CMK (cell line): ENCODE measurements at regions not wholly inside any gene's neighbourhood (a gene's known extent, or its start where the extent isn't known, plus 50 kb on each side); places are given as distances from the start of the nearest gene placed in this dataset.
"Not testable (repeated sequence)": the region's sequence is repeated elsewhere in the genome, so short reads cannot be mapped to it uniquely, and the experiment has no call there.

Source experiments
- DNase-seq: peaks from one replicate; pipeline ENCODE4 v3.0.0-alpha.2; 2010; ENCODE audit warnings: low read depth

DNA sequence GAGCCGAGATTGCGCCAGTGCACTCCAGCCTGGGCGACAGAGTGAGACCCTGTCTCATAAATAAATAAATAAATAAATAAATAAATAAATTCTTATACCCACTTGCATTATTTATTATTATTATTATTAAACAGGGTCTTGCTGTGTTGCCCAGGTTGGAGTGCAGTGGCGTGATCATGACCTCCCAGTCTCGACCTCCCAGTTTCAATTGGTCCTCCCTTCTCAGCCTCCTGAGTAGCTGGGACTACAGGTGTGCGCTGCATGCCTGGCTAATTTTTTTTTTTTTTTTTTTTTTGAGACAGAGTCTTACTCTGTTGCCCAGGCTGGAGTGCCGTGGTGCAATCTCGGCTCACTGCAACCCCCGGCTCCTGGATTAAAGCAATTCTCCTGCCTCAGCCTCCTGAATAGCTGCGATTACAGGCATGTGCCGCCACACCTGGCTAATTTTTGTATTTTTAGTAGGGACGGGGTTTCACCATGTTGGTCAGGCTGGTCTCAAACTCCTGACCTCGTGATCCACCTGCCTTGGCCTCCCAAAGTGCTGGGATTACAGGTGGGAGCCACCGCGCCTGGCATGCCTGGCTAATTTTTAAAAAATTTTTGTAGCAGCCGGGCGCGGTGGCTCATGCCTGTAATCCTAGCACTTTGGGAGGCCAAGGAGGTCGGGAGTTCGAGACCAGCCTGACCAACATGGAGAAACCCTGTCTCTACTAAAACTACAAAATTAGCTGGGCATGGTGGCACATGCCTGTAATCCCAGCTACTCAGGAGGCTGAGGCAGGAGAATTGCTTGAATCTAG is 150.2 kb downstream of the SEC14L1 start:
- not testable (repeated sequence) for DNase-seq

DNA sequence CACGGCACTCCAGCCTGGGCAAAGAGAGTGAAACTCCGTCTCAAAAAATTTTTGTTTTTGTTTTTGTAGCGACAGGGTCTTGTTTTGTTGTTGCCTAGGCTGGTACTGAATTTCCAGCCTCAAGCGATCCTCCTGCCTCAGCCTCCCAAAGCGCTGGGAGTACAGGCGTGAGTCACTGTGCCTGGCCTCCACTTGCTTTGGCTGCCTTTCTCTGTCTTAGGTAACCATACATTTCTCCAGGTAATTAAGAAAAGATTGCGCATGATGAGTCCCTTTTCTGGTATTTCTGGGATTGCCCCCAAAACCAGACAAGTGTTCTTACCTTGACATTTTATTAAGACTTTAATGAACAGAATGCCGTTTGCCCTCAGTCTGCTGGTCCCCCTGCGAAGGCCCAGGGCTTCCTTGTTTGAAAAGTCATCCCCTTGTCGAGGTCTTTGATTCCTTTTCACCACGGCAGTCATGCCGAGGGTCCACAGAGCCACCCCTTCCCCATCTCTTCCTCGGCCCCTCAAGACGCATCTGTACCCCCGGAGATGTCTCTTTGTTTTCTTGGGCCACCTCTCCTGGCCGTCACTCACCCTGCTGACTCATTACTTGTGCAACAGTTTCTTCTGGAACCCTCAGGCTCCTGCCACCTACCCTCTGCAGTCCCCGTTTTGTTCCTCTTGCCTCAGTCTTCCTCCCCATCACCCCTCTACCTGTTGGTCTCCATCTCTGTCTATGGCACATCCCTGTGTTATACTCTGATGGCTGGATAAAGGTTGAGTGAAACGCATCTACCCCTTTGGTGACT is 151.0 kb downstream of the SEC14L1 start:
- no peak for DNase-seq

DNA sequence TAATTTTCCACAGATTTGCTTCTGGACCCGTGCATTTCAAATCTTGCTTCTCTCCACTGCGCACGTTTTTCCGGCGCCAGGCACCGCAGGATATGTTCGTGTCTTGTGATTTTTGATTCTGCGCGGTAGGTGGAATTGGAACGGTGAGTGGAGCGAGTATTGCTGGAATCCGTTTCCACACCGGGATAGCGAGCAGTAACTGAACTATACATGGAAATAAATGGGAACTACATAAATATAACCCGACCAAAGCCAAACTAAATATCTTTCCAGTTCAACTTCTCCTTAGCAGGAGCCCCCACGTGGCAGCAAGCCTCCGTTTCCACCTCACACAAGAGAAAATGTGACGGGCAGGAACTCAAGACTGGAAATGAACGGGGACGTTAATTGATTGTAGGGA is 154.0 kb downstream of the SEC14L1 start:
- DNase-seq = no peak

DNA sequence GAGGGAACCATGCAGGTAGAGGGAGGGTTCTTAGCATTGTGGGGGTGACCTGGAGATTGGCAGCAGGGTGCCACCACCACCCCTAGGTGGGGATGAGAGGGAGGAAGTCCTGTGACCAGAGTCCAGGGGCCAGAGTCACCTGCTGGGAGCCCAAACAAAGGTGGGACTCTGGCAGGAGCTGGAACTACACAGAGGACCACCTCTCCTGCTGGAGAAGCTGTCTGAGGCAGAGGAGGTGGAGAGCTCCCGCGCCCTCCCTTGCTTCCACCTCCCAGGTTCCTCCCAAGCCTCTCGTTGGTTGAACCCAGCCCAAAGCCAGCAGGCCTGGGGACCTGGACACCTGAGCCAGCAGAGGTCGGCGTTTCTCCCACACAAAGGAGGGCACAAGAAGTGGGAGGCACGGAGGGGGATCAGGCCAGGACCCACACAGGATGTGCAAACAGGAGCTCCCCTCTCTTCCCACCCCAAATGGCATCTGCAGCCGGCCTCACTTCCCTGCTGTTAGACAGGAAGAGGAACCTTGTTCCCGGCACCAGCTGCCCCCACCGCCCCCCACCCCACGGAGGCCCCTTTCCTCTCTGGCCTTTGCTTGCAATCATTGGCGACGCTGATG is 154.6 kb downstream of the SEC14L1 start:
- DNase-seq = no peak

DNA sequence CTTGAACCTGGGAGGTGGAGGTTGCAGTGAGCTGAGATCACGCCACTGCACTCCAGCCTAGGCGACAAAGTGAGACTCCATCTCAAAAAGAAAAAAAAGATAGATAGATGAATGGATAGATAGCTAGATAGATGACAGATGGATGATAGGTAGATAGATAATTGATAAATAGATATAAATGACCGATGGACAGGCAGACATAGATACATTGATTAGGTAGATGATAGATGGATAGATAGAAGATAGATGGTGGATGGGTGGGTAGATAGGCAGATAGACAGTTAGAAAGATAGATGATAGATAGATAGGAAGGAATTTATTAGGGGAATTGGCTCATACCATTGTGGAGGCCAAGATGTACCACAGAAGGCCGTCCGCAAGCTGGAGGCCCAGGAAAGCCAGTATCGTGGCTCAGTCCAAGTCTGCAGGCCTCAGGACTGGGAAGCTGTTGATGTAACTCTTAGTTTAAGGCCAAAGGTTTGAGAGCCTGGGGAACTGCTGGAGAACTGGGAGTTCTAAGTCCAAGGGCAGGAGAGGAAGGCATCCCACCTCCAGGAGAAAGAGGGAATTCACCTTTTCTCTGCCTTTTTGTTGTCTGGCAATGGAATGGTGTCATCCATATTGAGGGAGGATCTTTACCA is 156.1 kb downstream of the SEC14L1 start:
- no peak for DNase-seq

DNA sequence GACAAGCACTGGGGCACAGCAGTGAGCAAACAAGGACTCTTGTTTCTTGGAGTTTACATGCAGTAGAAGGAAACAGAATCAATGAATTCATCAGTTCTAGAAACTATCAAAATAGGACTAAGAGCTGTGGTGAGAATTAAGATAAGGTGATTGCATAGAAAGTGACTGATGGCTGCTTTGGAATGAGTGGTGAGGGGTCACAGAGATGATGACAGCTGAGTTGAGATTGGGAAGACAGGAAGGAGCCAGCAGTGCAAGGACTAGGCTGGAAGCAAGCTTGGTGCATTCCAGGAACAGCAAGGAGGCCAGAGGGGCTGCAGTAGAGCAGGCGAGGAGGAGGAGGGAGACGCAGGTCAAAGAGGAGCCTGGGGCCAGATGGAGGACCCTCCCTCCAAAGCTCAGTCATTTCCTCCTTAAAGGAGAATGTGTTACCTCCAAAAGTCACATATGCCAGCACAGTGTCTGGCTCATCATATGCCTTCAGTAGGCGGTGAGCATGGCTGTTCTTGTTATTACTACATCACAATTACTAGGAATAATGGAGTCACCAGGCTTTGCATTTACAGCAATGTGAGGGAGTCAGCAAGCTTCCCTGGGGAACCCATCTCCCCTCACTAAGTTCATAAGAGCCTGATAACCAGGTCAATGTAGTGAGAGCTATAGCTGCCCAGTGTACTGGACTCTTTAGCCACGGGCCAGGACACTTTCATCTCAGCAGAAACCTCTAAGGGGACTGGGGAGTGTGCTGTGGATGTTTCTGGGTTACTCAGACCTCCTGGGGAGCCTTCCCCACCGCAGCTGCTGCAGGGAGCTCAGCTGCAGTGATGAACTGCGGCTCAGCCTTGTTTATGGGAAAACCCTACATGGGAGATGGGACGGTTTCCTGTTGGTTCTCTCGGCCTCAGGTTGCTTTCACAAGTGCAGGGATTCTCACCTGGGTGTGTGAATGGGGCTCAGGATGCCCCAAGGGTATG is 157.2 kb downstream of the SEC14L1 start:
- no peak for DNase-seq

DNA sequence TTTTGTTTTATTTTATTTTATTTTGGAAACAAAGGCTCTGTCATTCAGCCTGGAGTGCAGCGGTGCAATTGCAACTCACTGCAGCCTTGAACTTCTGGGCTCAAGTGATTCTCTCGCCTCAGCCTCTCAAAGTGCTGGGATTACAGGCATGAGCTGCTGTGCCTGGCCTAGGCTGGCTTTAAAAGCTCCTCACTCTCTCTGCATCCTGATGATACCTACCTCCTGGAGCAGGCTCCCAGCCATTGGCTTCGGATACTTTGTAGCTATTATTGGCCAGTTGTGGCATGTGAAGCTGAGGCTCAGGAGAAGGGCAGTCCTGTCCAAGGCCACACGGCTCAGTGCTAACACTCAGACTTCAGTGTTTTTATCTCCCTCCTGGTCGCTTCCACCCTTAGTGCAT is 158.0 kb downstream of the SEC14L1 start:
- DNase-seq = no peak

DNA sequence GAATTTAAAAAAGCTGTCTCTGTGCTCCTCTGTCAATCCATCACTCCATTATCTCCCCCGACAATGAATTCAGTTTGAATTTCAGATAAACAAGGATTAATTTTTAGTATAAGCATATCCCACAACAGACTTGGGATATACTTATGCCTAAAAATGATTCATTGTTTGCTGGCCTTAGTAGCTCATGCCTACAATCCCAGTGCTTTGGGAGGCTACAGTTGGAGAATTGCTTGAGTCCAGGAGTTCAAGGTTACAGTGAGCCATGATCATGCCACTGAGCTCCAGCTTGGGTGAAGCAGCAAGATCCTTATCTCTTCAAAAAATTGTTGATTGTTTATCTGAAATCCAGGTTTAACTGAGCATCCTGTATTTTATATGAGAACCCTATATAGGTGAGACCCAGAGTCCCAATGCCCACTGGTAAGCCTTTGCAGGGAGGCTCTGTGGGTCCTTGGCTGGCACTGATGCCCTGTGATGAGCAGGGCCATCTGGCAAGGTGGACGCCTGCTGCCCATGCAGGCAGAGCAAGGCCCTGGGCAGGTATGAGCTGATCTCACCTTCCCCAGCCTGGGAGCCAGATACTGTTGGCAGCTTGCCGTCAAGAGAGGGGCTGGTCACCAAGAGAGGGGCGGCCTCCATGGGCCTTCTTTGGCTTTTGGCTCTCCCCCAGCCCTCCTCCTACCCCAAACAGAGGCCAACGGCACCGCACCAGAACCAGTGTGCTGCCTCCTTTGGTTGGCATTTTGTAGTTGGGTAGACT is 158.7 kb downstream of the SEC14L1 start:
- no peak for DNase-seq

DNA sequence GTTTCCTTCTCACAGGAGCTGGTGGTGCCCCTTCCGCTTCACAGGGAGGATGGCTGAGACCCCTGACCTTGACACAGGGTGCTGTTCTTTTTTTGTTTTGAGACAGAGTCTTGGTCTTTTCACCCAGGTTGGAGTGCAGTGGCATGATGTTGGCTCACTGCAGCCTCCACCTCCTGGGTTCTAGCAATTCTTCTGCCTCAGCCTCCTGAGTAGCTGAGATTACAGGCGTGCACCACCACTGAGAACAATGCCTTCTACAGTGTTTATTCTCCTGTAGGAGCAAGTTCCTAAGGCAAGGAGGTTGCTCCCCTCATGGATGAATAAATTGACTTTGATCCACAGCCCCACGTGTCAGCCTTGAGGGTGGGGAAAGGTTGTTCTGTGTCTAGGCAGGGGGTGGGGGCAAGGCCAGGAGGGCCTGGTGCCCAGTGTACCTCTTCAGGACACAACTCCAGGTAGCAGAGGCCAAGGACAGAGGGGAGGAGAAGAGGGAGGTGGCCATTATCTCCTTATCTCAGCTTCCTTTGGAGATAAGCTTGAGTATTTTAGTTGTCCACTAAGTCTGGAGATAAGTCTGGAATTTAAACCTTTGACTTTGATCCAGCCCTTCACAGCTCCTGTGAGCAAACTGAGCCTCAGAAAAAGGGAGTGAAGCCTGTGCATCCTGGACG is 159.4 kb downstream of the SEC14L1 start:
- DNase-seq = no peak

DNA sequence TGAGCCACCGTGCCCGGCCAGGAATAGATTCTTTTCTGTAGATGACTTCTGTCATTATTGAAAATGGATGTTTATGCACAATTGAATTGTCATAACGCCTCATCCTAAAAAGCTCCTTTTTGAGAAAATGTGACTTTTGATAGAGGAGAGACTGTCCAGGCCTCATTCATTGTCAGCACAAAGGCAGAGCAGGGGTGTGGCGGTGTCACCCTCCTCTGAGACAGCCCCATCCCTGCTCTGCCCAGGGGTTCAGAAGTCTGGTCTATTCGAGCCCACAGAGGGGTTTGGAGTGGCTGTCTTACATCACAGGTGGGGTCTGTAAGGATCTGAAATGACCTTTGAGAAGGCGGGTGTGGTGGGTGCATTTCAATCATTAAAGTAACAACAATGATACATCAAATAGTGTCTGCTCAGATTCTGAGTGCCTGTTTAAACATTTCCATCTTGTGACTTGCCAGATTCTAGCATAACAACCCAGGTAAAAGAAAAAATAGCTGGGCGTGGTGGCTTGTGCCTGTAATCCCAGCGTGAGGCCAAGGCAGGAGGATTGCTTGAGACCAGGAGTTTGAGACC is 161.0 kb downstream of the SEC14L1 start:
- no peak for DNase-seq

DNA sequence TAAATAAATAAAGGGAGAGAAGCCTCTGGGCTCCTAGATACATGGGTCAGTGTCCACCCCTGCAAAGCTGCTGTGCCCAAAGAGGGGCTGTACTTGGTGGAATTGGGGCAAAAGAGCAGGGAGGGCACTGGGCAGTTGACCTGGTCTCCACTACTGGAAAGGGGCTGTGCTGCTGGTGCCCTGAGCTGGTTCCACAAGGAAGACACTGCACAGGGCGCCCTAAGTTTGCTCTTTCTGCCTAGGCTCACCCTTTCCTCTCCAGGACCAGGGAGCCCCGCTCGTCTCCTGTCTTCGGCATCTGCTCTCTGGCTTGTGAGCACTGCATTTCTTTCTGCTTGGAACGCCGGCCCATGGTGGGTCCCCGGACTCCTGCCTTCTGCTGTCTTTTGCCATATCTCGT is 161.9 kb downstream of the SEC14L1 start:
- DNase-seq = no peak

DNA sequence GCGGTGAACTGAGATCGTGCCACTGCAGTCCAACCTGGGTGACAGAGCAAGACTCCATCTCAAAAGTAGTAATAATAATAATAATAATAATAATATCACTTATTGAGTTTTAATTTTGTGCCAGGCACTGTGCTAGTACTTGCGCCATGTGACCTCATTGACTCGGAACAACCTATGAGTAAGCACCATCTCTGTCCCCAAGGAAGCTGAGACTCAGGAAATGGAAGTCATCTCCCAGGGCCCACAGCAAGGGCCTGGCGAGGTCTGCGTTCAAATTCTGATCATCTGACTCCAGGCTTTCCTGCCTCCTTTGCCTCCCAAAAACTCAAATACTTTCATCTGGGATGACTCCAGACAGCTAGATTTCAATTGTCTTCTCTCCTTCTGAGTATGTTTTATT is 162.9 kb downstream of the SEC14L1 start:
- no peak for DNase-seq

DNA sequence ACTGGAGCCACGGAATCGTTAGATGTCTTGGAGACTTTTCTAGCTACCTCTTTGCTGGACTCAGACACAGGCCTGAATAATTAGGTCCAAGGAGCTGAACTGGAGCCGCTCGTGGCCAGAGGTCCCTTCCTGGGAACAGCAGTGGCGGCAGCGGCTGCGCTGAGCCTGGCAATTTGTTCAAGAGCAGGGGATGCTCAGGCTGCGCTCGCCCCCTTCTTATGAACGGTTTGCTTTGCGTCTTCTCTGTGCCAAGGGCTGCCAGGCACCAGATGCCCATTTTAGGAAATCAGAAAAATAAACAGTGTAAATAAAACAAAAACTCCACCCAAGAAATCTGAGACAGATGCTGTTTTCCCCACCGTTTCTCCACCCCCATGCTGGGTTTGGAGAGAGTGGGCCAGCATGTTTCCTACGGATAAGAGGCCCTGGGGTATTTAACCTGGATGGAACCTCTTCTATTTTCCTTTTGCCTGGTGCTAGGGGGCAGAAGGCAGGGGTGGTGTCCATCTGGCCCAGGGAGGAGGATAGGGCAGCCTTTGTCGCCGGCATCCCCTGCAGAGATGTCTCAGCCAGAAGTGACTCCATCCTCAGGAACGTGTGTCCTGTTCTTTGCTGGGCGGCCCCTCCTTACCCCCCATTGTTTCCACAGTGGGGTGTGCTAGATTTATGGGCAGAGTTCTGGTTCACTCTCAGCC is 163.4 kb downstream of the SEC14L1 start:
- DNase-seq = no peak

DNA sequence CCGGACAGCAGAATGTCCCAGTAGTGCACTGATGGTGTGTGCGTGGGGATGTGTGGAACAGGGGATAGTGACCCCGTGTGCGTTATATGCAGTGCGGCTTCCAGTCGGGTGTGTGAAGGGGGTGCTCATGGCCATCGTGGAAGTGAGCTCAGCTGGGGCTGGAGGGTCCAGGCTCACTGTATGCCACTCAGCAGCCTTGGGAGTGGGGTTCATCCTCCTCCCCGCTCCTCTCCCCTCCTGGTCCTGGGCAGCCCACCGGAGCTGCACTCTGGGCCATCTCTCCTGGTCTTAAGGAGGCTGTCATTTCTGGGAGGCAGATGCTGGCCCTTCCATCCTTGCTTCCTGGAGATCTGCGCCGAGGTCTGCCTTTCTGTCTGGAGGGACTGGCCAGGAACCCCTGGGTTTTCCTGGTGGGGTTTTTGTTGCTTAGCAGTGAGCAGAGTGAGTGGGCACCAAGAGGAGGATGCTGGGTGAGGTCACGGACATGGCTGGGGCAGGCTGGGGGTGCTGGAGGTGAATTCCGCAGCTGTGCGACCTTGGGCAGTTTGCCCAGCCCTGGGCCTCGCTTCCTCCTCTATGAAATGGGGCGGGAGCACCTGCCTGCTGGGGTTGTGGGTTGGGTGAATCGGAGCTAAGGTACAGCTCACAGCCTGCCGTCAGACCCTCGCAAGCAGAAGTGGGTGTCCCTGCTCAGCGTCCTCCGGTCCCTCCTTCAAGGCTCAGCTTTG is 164.1 kb downstream of the SEC14L1 start:
- no peak for DNase-seq

DNA sequence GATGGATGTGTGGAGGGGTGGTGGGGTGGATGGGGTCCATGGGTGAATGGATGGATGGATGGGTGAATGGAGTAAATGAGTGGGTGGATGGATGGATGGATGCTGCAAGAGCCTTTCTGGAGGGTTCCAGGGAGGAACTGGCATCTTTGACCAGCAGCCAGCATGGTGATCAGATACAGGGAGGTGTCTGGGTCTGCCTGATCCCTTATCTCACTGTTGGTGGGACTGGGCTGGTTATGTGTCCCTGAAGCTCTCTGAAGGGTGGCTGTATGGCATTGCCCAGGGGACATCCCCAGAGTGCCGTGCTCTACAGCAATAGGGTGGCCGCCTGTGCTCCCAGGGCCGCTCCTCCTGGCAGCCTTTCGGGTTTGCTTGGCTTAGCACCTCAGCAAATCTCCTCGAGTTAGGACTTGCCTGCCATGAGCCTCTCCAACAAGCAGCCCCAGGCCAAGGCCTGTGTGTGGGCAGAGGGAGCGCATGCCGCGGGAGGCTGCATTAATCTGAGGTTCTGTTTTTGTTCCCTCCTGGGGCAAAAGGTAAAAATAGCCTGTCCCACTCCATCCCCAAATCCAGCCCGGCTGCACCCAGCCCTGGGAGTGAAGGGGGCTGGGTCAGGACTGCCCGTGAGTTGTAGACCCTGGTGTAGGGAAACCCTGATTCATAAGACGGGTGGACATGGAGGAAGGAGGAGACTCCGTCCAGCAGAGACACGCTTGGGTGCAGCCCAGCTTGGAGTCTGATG is 165.4 kb downstream of the SEC14L1 start:
- DNase-seq = no peak

DNA sequence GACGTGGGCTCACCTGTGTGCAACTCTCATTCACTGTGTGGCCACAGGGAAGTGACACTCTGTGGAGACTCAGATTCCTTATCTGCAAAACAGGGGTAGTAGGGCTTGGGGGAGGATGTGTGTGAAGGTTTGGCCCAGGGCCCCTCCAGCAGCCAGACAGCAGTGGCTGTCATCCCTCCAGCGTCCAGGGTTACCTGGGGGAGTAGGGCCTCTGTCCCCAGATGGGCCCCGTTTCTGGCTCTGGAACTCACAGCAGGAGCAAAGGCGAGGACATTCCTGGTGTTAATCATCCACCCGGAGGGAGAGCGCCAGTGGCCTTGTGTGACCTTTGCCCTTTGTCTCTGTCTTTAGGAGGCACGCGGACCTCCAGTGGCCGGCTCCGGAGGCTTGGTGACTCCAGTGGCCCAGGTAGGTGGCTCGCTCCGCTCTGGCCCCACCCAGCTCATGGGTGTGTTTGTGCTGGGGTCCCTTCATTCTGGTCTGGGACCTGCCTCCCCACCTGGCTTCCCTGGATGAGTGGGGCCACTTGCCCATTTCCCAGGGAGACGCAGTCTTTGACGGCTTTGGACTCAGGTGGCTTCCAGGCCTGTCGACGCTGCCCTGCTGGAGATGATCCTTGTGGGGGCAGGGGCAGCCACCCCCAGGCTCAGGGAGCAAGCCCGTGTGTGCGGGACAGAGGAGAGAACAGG is 166.2 kb downstream of the SEC14L1 start:
- DNase-seq = no peak
